GM12874 (cell line): ENCODE measurements at regions not wholly inside any gene's neighbourhood (a gene's known extent, or its start where the extent isn't known, plus 50 kb on each side); places are given as distances from the start of the nearest gene placed in this dataset.

Experiments used
- CTCF ChIP-seq: IDR thresholded peaks from 2 replicates; pipeline ENCODE4 v1.5.1; 2011; ENCODE audit warnings: low read depth, mild to moderate bottlenecking, control low read depth, low read length, moderate library complexity; ENCODE audit not compliant: insufficient read depth

GRCh38 chr3:84836961-84837360 lies 121.8 kb upstream of the CADM2 start:
- no peak for TF ChIP-seq CTCF

- no peak for TF ChIP-seq CTCF
These were observed 81.7 kb upstream of the CADM2 start for GRCh38 chr3:84877092-84877491.

GRCh38 chr3:84881288-84881687 lies 77.5 kb upstream of the CADM2 start:
- TF ChIP-seq CTCF: no peak

- TF ChIP-seq CTCF: no peak
These were observed 73.4 kb upstream of the CADM2 start for GRCh38 chr3:84885199-84885882.

- no peak for TF ChIP-seq CTCF
These were observed 66.9 kb upstream of the CADM2 start for GRCh38 chr3:84891851-84892250.

GRCh38 chr3:84893211-84893610 lies 65.6 kb upstream of the CADM2 start:
- TF ChIP-seq CTCF: no peak

- no peak for TF ChIP-seq CTCF
These were observed 54.6 kb upstream of the CADM2 start for GRCh38 chr3:84904212-84904611.
